Activated T-helper 1 cell treated with anti-CD3 and anti-CD28 coated beads, Interleukin-12 subunit alpha, Interleukin-12 subunit beta, Interleukin-2, Interleukin-4 antibody, amounts not matched to agents 30 ng/mL and 10 ng/mL and 1 ng/mL, durations not matched to agents 14 hours and 24 hours and 36 hours (primary cell): ENCODE measurements at regions not wholly inside any gene's neighbourhood (a gene's known extent, or its start where the extent isn't known, plus 50 kb on each side); places are given as distances from the start of the nearest gene placed in this dataset.

Experiments
- DNase-seq: peaks from one replicate; pipeline ENCODE4 v3.0.0; 2021; ENCODE audit warnings: low spot score
- H3K27ac Mint-ChIP-seq: one replicate; pipeline ENCODE4 v1.8.0; 2021; ENCODE audit warnings: mild to moderate bottlenecking, mixed read lengths
- H3K27me3 Mint-ChIP-seq: one replicate; pipeline ENCODE4 v1.8.0; 2022; ENCODE audit warnings: mild to moderate bottlenecking, moderate library complexity, mixed read lengths; ENCODE audit not compliant: insufficient read depth
- H3K36me3 Mint-ChIP-seq: one replicate; pipeline ENCODE4 v1.8.0; 2021; ENCODE audit warnings: low read depth, mixed read lengths
- H3K4me1 Mint-ChIP-seq: one replicate; pipeline ENCODE4 v1.8.0; 2021; ENCODE audit warnings: low read depth, mixed read lengths
- H3K4me3 Mint-ChIP-seq: one replicate; pipeline ENCODE4 v1.8.0; 2021; ENCODE audit warnings: mild to moderate bottlenecking, moderate library complexity, mixed read lengths
- H3K9me3 Mint-ChIP-seq: one replicate; pipeline ENCODE4 v1.8.0; 2021; ENCODE audit warnings: mixed read lengths
- intact Hi-C: fragments of 100-400 bp; cut with micrococcal nuclease; formaldehyde crosslinking; loops from one replicate; pipeline ENCODE4 v1.15.1; 2024

DNA sequence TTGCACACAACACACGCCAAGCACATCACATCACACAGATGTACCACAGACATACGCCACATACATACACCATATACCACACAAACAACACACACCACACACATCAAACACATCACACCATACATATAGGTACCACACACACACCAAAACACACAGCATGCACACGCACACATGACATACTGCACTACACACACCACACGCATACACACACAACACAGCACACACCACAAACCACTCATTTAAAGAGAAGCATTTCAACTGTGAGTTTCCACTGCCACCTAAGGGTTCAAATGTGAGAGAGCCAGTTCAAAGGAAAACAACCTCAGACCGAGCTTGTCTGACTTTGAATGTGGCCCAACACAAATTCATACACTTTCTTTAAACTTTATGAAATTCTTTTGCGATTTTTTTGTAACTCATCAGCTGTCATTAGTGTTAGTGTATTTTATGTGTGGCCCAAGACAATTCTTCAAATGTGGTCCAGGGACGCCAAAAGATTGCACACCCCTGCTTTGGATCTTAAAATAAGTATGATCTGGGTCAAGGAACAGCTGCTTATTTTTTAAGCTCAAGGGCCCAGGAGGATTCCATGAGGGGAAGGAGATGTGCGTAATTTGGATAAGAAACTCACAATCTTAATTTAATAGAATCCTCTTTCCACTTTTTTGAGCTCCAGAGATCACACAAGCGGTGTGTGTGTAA is 494.6 kb downstream of the GADD45G start:
- H3K9me3 Mint-ChIP-seq, result no peaks in the 10 kb centered on the region
- no peak for DNase-seq
- H3K36me3 Mint-ChIP-seq, result no peaks in the 10 kb centered on the region
- intact Hi-C loops, result loop anchor here (1.0 to 5.0 kb wide), 3 partner anchors 132 to 357 kb away; no protein-coding TSS in a partner anchor
- peaks cover 13% of the 10 kb centered on the region for H3K27me3 Mint-ChIP-seq
- H3K4me3 Mint-ChIP-seq, result no peak overlapping the region
- H3K4me1 Mint-ChIP-seq, result peaks cover 18% of the 10 kb centered on the region
- no peak overlapping the region for H3K27ac Mint-ChIP-seq

DNA sequence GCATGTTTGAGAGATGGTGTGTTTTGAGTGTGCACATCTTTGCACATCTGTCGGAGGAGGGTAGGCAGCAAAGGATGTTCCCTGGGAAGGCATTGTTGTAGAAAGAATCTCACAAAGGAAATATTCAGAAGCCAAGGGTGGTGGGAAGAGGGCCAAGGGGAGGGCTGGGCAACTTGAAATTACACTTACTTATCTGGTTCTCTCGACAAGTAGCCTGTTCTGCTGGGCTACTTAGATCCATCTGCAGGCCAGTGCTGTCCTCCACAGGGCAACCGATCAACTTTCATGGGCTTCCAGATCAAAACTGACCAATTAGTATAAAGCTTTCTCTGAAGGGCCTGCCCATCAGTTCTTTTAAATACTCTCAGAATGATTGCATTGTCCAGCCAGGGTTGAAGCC is 495.2 kb downstream of the GADD45G start:
- Mint-ChIP-seq H3K4me1 (peaks cover 18% of the 10 kb centered on the region), H3K4me3 (no peak overlapping the region), H3K27ac (no peak overlapping the region), H3K36me3 (no peaks in the 10 kb centered on the region), H3K9me3 (no peaks in the 10 kb centered on the region), H3K27me3 (peaks cover 13% of the 10 kb centered on the region)
- intact Hi-C loops, result loop anchor here (5.0 kb wide), 1 partner anchor 293 kb away; no protein-coding TSS in a partner anchor
- no peak for DNase-seq

DNA sequence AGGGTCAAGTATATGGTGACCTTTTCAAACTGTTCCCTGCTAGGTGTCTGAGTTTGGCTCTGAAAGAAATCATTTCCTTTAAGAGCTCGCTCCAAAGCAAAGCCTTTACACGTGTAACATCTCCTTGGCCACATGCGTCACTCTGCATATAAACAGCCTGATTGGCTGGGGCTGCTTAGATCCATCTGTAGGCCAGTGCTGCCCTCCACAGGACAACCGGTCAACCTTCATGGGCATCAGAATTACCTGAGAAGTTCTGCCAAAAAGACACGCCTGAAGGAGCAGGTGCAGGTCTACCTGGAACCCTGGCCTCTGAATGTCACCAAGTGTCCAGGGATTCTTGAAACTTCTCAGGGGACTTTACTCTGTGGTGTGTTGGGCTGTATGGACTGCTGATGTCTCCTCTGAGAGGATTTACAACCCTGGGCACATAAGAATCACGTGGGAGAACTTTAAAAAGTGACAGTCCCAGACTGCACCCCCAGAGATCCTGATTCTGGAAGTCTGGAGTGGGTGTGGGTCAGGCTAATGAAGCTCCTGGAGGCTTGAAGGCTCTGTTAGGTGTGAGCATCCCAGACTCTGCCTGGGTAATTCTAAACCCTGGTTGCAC is 497.6 kb downstream of the GADD45G start:
- DNase-seq, result peak; percentile 75
- intact Hi-C loops, result loop anchor here (1.0 to 5.0 kb wide), 9 partner anchors 58 to 526 kb away; no protein-coding TSS in a partner anchor
- no peak overlapping the region for H3K4me3 Mint-ChIP-seq
- no peaks in the 10 kb centered on the region for H3K9me3 Mint-ChIP-seq
- peaks cover 7% of the 10 kb centered on the region for H3K27me3 Mint-ChIP-seq
- peak overlapping the region; percentile 31 for H3K27ac Mint-ChIP-seq
- H3K4me1 Mint-ChIP-seq, result peaks cover 18% of the 10 kb centered on the region
- no peaks in the 10 kb centered on the region for H3K36me3 Mint-ChIP-seq

DNA sequence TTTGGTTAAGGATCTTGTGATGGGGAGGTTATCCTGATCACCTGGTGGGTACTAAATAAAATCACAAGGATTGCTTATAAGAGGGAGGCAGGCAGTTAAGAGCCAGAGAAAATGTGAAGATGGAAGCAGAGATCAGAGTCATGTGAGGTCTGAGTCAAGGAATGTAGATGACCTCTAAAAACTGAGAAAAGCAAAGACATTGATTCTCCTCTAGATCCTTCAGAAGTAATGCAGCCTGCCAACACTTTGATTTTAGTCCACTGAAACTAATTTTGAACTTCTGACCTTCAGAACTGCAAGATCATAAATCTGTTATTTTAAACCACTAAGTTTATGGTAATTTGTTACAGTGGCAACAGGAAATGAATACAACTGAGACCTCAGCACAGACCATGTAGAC is 499.0 kb downstream of the GADD45G start:
- no peaks in the 10 kb centered on the region for H3K36me3 Mint-ChIP-seq
- intact Hi-C loops, result loop anchor here (5.0 kb wide), 1 partner anchor 296 kb away; no protein-coding TSS in a partner anchor
- H3K27ac Mint-ChIP-seq, result no peak overlapping the region
- peaks cover 18% of the 10 kb centered on the region for H3K4me1 Mint-ChIP-seq
- no peak overlapping the region for H3K4me3 Mint-ChIP-seq
- no peak for DNase-seq
- H3K9me3 Mint-ChIP-seq, result no peaks in the 10 kb centered on the region
- peaks cover 8% of the 10 kb centered on the region for H3K27me3 Mint-ChIP-seq

DNA sequence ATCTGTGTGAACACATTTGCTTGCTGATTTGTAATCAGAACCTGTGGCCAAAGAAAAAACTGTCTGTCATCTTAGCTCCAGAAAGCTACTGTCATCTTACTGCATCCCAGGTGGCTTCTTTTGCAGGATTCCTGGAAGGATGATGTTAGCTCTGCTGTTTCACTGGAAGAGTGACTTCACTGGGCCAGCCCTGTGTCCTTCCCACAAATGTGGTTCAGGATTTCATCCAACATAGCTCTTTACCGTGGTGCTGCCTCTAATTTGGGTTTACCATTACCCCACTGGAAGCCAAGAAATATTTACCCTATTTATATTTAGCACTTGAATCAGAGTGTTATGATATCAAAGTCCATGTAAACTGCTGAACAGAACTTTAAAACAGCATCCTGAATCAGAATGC is 501.0 kb downstream of the GADD45G start:
- Mint-ChIP-seq H3K9me3 (no peaks in the 10 kb centered on the region), H3K27ac (no peak overlapping the region), H3K4me3 (no peak overlapping the region), H3K4me1 (peaks cover 17% of the 10 kb centered on the region), H3K27me3 (peaks cover 18% of the 10 kb centered on the region), H3K36me3 (no peaks in the 10 kb centered on the region)
- DNase-seq, result no peak
- intact Hi-C loops, result no loop called here

DNA sequence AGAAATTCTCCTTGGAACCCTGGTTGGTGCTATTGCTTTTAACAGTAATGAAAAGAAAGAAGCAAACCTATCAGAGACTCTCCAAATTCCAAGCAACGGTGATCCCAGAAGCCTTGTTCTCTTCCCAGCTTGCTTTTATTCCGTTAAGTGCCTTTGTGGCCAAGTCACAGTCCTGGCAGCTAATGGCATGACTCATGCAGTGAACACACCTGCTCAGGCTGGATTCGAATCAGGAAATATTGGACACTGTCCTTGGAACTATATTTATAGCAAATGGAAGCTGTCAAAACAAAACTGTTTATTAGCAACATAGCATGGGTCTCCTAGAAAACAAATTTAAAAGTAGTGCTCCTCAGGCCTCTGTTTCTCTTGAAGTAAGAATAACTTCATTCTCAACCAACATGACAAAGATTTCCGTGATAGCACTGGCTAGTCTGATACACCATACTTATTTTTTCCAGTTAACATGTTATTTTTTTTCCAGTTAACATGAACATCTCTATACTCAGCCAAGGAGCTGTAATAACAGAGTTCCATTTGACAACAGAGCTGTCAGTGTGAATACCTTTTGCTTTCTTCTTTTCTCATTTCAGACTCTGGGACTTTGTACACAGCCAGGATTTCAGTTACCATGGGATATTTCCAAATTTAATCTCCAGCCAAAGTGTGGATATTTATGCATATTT is 502.4 kb downstream of the GADD45G start:
- intact Hi-C loops, result no loop called here
- Mint-ChIP-seq H3K4me1 (peaks cover 11% of the 10 kb centered on the region), H3K9me3 (no peaks in the 10 kb centered on the region), H3K27me3 (peaks cover 21% of the 10 kb centered on the region), H3K36me3 (no peaks in the 10 kb centered on the region), H3K4me3 (no peak overlapping the region), H3K27ac (no peak overlapping the region)
- DNase-seq, result no peak

DNA sequence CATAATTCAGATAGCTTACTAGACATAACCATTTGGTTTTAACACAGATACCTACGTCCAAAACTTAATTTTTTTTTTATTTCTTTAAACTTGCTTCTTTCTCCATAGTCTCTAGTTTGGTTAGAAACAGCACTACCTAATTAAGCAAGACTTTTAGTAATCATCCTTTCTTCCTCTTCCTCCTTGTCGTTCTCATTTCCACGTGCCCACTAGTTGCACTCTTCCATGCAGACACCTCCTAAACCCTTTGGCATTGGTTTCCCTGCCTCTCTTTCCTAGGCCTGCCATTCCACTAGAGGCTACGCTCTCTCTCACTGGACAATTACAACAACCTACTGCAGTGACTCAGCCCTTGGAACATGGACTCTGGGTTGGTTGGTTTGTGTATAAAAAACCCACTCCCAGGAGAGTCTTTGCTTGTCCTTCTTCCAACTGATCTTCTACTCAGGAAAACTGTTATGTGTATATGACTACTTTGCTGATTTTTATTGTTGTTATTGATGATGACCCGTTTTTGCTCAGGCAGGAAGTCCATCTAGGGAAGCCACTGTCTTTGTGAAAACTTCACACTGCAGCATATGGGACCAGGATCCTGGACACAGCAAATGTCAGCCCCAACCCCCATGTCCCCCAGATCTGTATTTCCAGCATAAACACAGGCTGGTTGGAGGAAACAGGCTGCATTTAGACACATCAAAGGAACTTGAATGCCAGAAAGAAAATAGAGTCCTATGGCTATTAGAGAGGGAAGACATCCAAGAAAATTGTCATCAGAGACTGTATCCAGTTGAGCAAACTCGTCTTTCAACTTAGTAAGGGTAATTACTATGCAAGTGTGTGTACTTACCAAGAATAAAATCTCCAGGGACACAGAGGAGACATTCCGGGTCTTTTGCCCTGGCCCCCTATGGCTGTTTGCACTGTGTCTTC is 503.2 kb downstream of the GADD45G start:
- no peak for DNase-seq
- H3K36me3 Mint-ChIP-seq, result no peaks in the 10 kb centered on the region
- peaks cover 21% of the 10 kb centered on the region for H3K27me3 Mint-ChIP-seq
- no peaks in the 10 kb centered on the region for H3K9me3 Mint-ChIP-seq
- intact Hi-C loops, result no loop called here
- no peak overlapping the region for H3K27ac Mint-ChIP-seq
- H3K4me3 Mint-ChIP-seq, result no peak overlapping the region
- peaks cover 8% of the 10 kb centered on the region for H3K4me1 Mint-ChIP-seq

DNA sequence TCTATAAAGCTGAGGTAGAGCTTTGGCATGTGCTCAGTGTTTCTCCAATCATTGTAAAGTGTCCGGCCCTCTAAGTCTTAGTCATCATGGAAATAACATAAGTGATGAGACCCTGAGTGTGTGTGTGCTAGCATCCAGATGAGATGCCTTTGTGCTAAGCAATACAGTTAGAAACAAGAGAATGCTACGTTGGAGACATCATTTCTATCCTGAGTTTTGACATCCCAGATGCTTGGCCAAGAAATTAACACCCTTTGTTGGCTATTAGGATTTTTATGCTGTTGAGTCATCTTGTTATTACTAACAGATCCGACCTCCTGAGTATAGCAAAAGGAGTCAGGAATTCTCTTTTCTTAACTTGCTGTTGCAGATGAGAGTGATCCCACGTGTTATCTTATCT is 508.0 kb downstream of the GADD45G start:
- no peak for DNase-seq
- intact Hi-C loops, result no loop called here
- peaks cover 22% of the 10 kb centered on the region for H3K27me3 Mint-ChIP-seq
- H3K27ac Mint-ChIP-seq, result no peak overlapping the region
- H3K4me1 Mint-ChIP-seq, result no peaks in the 10 kb centered on the region
- no peak overlapping the region for H3K4me3 Mint-ChIP-seq
- H3K9me3 Mint-ChIP-seq, result no peaks in the 10 kb centered on the region
- no peaks in the 10 kb centered on the region for H3K36me3 Mint-ChIP-seq

DNA sequence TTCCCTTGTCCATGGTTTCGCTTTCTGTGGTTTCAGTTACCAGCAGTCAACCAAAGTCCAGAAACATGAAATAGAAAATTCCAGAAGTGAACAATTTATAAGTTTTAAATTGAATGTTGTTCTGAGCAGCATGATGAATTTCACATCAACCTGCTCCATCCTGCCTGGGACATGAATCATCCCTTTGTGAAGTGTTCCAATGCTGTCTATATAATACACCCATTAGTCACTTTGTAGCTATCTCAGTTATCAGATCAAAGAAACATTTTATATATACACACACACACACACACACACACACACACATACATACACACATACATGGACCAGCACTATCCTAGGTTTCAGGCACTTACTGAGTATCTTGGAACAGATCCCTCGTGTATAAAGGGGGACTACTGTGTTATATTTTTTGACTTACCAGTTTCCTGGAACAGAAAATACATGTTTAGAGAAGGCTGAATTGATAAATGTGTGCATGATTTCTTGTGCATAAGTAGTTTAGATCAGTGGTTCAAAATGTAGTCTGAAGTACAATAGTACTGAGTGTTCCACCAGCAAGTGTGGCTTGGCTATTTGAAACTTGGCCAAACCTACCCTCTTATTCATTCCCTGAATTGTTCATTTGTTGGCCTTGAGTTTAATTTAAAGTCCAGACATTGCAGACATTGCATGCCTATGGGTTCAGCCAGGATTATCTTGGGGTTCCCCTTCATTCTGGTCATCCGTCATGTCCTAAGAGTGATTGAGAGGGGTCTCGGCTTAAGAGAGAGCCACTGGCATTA is 510.0 kb downstream of the GADD45G start:
- no peaks in the 10 kb centered on the region for H3K9me3 Mint-ChIP-seq
- no peak overlapping the region for H3K27ac Mint-ChIP-seq
- H3K4me3 Mint-ChIP-seq, result no peak overlapping the region
- DNase-seq, result no peak
- intact Hi-C loops, result no loop called here
- H3K36me3 Mint-ChIP-seq, result no peaks in the 10 kb centered on the region
- no peaks in the 10 kb centered on the region for H3K4me1 Mint-ChIP-seq
- H3K27me3 Mint-ChIP-seq, result peaks cover 16% of the 10 kb centered on the region

DNA sequence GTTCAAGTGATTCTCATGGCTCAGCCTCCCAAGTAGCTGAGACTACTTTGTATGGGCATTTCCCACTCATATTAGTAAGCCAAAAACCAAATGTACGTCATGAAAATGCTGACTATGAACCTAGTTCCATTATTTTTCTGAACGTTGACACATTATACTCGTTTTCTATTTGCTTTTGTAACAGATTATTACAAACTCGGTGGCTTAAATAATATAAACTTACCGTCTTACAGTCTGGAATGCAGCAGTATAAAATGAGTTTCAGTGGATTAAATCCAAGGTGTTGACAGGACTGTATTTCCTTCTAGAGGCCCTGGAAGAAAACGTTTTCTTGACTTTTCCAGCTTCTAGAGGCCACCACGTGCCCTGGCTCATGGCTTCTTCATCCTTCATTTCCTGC is 517.0 kb downstream of the GADD45G start:
- Mint-ChIP-seq H3K4me3 (no peak overlapping the region), H3K4me1 (no peaks in the 10 kb centered on the region), H3K27ac (no peak overlapping the region), H3K27me3 (peaks cover 17% of the 10 kb centered on the region), H3K9me3 (no peaks in the 10 kb centered on the region), H3K36me3 (no peaks in the 10 kb centered on the region)
- DNase-seq, result no peak
- intact Hi-C loops, result no loop called here

DNA sequence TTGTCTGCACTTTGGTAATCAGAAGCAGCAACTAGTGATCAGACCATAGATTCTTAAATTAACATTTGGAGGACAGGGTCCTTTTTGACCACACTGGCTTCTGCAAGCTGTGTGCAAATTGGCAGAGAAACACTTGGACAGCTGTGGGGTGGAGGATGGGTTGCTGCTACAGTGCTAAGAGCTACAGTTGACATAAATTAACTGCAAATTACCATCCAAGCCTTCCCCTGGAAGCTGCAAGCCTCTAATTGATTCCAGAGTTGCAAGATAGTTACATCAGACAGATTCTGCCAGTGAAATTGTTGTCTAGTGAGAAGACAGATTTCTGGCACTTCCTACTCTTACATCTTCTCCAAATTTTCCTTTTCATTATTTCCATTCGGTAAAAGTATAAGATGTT is 517.7 kb downstream of the DIRAS2 start:
- no peak for DNase-seq
- peaks cover 22% of the 10 kb centered on the region for H3K27me3 Mint-ChIP-seq
- no peaks in the 10 kb centered on the region for H3K4me1 Mint-ChIP-seq
- H3K4me3 Mint-ChIP-seq, result no peak overlapping the region
- no peaks in the 10 kb centered on the region for H3K9me3 Mint-ChIP-seq
- H3K36me3 Mint-ChIP-seq, result no peaks in the 10 kb centered on the region
- intact Hi-C loops, result no loop called here
- no peak overlapping the region for H3K27ac Mint-ChIP-seq

DNA sequence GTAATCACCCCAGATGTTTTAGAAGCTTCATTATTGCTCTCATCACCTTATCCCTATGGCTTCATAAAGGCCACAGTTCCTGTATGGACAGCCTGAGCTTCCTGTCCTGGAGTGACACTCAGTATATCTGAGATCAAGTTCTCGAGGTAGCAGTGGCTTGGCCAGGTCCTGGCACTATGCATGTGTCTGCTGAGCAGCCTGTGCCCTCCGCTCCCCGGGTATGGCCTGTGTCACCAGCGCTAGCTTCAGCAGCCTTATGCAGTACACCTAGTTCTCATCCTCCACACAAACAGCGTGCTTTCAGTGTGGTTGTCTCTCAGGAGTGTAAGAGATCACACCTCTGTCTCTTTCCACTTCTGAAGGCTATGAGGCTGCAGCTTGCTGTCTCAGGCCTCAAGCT is 514.7 kb downstream of the DIRAS2 start:
- Mint-ChIP-seq H3K9me3 (no peaks in the 10 kb centered on the region), H3K4me1 (no peaks in the 10 kb centered on the region), H3K27ac (no peak overlapping the region), H3K4me3 (no peak overlapping the region), H3K36me3 (no peaks in the 10 kb centered on the region), H3K27me3 (peaks cover 22% of the 10 kb centered on the region)
- intact Hi-C loops, result no loop called here
- DNase-seq, result no peak
